ENCODE measurements at regions not wholly inside any gene's neighbourhood (a gene's known extent, or its start where the extent isn't known, plus 50 kb on each side); places are given as distances from the start of the nearest gene placed in this dataset.
"Not testable (repeated sequence)": the region's sequence is repeated elsewhere in the genome, so short reads cannot be mapped to it uniquely, and the experiment has no call there.

DNA sequence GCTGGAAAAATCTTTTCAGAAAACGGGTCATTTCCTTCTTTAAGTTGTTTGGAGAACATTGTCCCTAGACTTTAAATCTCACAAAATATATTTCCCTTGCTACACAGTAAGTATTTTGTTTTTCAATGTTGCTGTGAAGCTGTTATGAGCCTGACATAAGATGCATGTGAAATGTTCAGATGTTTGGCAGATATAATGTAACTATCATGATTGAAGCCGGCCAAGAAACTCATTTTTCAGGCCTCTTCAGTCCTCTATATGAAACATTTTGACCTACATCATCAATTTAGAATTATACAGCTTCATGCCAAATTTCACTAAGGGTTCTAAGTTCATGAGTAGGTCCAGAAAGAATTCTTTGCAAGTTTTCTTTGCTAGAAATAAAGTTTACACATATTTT is 133.8 kb downstream of the JRKL start:
- FAIRE-seq, result no peak

DNA sequence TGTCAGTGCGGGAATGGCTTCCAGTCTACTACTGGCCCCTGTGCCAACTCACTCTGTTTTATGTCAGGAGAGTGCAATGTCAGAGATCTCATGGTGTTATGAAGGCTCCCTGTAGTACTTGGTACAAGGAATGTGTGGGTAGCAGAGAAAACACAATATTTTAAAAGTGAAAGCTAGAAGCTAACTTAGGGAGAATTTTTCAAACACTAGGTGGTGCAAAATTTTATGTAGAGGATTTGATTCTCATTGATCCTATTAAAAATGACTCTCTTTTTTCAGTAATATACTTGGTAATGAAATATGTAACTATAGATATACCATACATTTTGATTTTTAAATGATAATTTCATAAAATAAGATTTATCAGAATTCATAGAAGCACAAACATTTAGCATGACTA is 134.7 kb downstream of the JRKL start:
- no peak for FAIRE-seq

DNA sequence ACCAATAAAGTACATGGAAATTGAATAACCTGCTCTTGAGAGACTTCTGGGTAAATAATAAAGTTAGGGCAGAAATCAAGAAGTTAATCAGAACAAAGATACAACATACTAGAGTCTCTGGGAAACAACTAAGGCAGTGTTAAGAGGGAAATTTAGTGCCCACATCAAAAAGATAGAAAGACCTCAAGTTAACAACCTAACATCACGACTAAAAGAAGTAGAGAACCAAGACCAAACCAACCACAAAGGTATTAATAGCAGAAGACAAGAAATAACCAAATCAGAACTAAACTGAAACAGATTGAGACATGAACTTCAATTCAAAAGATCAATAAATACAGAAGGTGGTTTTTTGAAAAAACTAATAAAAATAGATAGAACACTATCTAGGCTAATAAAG is 140.7 kb downstream of the JRKL start:
- no peak for FAIRE-seq

DNA sequence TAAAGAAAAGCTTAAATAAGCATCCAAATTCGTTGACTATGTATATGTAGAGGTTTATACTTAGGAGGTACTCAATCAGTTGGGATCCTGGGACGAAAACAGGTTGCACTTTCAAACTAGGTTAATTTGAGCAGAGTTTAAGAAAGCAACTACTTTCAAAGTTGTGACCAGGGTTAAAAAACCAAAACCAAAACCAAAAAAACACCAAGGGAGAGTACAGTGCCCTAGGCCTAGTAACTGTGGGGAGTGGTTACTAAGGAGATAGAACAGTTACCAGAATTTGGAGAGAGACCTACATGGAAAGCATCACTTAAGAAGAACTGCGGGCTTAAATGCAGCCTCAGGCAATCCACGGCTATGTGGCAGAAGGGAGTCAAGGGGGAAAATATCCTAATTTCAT is 148.3 kb downstream of the JRKL start:
- FAIRE-seq, result no peak

DNA sequence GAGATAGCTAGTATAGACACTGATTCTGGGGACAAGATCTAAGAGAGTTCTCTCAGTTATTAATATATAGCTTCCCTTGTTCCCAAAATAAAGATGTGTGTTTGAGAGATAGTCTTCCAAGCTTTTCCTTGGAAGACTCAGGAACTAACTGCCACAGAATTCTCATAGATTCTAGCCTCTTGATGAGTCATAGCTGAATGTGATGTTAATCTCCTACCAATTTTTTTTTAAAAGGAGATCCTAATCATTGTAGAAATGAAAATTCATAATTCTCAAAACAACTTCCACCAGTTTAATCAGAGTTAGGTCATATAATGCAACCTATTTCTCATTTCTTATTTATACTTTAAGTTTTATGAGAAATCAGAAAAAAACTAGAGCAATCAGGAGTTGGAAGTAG is 148.8 kb downstream of the JRKL start:
- no peak for FAIRE-seq

DNA sequence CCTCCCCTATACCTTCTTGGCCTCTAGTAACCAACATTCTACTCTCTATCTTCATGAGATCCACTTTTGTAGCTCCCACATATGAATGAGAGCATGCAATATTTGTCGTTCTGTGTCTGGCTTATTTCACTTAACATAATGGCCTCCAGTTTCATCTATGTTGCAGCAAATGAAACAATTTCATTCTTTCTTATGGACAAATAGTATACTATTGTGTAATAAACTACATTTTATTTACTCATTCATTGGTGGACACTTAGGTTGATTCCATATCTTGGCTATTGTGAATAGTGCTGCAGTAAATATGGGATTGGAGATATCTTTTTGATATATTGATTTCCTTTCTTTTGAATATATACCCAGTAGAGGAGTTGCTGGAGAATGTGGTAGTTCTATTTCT is 151.1 kb downstream of the JRKL start:
- no peak for FAIRE-seq

DNA sequence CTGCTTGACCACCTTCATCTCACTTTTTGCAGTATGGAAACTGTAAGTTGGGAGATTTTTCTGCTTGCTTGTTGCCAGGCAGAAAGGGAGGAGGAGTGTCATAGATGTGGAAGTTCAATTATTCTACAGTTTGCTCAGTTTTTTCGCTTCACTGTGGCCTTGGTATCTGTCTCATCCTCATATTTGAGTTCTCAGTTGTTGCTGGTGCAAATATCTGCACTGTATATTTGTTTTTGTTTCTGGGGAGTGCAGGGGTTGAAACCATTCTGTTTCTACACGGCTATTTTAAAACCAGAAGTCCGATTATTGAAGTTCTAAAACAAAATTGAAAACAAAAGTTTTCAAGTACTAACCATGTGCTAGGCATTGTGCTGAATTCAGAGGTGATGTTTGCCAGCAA is 153.4 kb downstream of the JRKL start:
- no peak for FAIRE-seq

DNA sequence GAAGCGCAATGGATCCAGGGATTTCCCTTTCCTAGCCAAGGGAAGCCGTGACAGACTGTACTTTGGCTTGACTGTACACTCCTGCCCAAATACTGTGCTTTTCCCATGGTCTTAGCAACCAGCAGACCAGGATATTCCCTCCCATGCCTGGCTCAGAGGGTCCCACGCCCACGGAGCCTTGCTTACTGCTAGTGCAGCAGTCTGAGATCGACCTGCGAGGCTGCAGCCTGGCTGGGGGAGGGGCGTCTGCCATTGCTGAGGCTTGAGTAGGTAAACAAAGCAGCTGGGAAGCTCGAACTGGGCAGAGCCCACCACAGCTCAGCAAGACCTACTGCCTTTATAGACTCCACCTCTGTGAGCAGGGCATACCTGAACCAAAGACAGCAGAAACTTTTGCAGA is 155.4 kb downstream of the JRKL start:
- FAIRE-seq, result not testable (repeated sequence)

DNA sequence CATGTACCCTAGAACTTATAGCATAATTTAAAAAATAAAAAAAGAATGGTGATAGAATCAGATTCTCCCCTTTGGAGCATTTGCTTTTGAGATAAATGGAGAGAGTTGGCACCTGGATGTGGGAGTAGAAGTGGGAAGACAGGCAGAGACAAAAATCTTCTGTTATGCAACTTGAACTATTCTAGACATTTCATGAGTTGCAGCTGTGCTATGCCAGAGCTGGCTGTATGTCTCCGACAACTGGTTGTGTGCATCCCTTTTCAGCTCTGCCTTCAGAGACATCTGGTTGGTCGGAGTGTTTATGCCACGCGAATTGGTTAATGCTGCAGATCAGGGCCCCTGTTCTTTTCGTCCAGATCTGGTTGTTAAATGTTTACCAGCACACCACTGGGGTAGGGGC is 161.3 kb downstream of the JRKL start:
- FAIRE-seq, result no peak

DNA sequence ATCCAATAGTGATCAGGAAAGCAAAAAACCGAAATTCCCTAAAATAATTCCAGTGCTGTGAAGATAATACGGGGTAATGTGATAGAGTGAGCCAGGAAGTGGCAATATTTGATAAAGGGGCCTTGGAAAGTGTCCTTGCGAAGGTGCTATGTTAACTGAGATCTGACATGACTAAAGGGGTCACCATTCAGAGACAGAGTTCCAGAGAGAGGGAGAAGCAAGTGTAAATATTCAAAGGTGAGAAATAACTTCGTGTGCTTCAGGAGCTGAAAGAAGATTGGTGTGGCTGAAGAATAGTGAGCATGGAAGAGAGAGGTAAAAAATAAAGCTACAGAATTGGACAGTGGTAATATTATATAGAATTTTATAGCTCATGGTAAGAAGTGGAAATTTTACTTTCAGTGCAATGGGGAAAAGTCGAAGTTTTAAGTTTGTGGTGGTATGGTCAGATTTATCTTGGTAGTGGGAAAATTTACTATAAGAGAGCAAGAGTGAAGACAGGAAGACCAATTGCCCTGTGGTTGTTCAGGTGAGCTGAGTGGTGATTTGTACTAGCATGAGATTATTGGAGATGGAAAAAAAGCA is 164.5 kb downstream of the JRKL start:
- no peak for FAIRE-seq

DNA sequence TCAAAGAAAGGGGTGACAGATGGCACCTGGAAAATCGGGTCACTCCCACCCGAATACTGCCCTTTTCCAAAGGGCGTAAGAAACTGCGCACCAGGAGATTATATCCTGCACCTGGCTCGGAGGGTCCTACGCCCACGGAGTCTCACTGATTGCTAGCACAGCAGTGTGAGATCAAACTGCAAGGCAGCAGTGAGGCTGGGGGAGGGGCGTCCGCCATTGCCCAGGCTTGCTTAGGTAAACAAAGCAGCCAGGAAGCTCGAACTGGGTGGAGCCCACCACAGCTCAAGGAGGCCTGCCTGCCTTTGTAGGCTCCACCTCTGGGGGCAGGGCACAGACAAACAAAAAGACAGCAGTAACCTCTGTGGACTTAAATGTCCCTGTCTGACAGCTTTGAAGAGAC is 166.0 kb downstream of the JRKL start:
- not testable (repeated sequence) for FAIRE-seq

DNA sequence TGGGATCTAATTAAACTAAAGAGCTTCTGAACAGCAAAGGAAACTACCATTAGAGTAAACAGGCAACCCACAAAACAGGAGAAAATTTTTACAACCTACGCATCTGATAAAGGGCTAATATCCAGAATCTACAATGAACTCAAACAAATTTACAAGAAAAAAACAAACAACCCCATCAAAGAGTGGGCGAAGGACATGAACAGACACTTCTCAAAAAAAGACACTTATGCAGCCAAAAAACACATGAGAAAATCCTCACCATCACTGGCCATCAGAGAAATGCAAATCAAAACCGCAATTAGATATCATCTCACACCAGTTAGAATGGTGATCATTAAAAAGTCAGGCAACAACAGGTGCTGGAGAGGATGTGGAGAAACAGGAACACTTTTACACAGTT is 170.9 kb downstream of the JRKL start:
- FAIRE-seq, result not testable (repeated sequence)

DNA sequence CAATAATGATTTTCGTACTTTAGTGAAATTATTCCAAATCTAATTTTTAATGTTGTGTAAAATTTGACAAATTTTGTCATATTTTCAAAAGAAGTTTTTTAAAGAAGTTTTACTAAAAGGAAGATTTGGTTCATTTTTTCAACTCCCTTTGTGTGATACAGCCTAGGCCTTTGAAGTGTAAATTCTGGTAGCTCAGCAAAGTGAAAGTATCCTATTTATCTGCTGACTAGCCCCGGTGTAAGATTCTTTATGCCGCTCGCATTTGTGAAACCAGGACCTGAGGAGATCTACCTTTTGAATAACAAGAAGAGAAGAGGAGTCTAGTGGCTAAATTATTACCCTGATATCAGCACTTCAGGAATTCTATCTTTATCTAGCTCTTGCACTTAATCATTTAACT is 177.4 kb downstream of the JRKL start:
- no peak for FAIRE-seq

DNA sequence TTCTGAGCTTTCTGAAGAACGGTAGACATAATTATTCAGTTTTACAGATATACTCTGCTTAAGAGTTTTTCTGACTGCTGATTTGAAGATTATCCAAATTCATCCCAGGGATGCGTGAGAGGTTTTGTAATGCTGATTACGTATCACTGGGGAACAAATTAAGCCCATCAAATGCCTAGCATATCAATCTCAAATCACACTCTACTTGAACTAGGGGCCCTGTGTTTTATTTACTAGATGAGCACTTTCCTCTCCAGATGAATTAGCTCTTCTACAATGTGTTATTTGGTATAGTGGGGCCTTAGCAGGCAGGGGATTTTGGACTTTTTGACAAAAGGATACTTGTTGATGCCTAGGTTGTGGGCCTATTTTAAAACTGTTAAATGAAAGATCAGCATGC is 177.9 kb downstream of the JRKL start:
- FAIRE-seq, result no peak

DNA sequence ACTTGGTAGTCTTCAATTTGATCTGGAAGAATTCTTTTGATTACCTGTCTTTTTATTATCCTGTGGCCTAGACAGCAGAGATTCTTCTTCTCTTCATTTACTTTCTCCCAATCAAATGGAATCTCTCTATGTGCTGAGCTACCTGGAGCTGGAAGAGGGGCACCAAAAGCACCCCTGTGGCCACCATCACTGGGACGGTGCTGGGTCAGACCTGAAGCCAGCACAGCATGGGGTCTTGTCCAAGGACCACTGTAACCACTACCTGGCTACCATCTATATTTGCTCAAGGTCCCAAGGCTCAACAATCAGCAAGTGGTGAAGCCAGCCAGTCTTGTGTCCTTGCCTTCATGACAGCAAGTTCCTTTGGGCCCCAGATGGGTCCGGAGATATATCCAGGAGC is 186.6 kb downstream of the JRKL start:
- no peak for FAIRE-seq

DNA sequence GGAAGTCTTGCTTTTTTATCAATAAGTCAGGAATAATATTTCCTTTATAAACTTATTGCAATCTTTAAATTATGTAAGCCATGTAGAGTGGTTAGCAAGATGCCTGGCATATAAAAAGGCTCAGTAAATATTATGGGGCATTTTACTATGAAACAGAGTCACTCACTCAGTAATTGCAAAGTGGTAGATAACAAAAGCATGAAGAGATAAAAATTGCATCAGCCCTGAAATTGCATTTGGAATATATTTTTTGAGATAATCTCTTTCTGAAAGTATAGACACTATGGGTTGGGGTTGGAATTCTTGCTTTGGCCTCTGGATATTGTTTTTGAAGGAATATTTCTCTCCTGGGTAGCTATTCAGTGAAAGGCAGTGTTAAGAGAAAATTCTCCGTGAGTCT is 188.6 kb downstream of the JRKL start:
- no peak for FAIRE-seq

DNA sequence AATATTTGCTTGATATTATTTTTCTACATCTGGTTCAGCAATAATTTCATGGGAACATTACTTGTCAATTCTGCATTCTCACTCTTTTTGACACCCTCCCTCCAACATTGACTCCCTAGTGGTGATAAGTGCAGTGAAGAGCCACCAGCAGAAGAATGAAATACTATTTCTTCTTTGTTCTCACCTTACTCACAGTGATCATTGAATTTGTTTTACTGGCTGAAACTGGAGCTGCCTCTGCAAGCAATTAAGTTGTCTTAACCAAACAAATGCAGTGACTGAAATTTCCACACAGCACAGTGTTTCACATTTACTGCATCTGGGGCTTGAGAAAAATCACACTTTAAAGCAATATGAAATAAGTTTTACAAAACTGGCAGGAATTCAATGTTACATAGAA is 189.8 kb downstream of the JRKL start:
- no peak for FAIRE-seq

DNA sequence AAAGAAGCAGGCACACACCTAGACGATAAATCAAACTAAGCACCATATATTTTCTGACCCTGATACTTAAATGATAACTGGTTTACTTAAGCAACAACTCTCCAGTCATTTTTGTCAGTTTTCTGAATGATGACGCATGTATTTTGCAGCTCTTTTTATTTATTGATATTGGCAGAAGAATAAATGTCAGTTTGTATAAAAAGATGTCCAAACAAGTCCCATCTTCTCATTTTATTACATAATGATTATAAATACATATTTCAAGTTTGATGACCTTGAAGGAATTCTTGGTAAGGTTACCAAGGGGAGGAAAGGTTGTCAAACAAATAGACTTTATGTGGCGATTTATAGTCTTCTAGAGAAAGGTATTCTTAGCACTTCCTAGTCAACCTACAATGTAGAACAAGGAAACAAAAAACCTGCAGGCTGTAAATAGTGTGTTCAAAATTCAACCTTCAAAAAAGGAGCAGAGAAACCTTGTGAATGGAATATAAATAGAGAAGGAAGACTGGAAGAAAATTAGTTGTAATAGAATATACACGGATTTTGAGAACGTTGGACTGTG is 190.7 kb downstream of the JRKL start:
- no peak for FAIRE-seq

DNA sequence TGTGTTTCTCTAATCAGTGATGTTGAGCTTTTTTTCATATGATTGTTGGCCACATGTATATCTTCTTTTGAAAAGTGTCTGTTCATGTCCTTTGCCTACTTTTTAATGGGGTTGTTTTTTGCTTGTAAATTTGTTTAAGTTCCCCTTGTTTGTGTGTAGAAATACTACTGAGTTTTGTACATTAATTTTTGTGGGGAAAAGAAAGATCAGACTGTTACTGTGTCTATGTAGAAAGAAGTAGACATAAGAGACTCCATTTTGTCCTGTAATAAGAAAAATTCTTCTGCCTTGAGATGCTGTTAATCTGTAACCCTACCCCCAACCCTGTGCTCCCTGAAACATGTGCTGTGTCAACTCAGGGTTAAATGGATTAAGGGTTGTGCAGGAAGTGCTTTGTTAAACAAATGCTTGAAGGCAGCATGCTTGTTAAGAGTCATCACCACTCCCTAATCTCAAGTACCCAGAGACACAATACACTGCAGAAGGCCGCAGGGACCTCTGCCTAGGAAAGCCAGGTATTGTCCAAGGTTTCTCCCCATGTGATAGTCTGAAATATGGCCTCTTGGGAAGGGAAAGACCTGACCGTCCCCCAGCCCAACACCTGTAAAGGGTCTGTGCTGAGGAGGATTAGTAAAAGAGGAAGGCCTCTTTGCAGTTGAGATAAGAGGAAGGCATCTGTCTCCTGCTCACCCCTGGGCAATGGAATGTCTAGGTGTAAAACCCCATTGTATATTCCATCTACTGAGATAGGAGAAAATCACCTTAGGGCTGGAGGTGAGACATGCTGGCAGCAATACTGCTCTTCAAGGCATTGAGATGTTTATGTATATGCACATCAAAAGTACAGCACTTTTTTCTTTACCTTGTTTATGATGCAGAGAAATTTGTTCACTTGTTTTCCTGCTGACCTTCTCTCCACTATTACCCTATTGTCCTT is 196.4 kb downstream of the JRKL start:
- not testable (repeated sequence) for FAIRE-seq

DNA sequence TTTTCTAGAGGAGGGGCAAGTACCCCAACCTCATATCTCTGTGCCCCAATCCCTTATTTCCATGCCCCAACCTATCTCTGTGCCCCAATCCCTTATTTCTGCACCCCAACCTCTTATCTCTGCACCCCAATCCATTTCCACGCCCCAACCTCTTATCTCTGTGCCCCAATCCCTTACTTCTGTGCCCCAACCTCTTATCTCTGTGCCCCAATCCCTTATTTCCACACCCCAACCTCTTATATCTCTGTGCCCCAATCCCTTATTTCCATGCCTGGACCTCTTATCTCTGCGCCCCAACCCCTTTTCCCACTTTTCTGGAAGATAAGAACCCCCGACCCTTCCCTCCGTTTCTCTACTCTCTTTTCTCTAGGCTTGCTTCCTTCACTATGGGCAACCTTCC is 199.0 kb downstream of the JRKL start:
- FAIRE-seq, result not testable (repeated sequence)

DNA sequence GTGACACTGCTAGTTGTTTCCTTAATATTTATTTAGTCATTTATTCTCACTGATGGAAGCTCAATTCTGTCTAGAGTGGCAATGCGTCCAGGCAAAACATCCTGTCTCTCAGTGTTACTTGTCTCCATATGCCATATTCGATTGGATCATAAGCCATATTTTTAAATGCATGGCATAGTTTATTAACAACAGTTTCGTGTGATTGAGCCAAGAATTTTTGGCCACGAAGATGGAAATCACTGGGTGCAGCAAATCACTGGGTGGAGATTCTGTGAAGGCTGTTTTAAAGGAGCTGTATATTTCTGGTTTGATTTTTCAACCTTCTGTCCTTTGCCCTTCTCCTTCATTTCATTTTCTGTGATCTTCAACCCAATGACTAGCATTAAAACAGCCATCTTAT is 205.2 kb downstream of the JRKL start:
- FAIRE-seq, result no peak

DNA sequence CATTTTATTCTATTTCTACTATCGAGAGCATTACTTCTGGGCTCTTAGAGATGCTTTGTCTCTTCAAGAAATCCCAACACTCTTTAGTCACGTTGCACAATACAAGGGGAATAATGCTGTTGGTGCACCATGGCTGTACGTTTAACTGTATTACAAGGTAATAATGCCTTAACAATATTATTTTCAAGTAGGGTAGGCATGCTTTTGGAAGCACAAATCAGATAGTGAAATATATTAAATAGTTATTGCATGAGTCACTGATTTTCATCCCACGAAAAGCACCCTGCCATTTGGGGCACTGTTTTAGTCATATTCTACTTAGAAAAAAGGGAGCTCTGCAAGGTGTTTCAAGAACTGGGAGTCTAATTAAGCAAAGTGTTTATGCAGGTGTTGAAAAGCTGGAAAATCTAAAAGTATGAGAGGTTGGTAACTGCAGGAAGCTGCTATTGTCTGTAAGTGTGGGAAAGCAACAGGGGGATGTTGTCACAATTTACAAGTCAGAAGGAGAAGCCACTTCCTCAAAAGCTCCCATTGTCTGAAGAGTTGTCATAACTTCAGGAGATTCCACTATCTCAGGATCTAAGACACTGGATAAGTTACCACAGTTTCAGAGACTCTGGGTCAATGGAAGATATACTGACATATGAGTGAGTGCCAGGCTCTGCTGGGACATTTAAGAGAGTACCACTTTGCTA is 218.2 kb downstream of the JRKL start:
- FAIRE-seq, result no peak

DNA sequence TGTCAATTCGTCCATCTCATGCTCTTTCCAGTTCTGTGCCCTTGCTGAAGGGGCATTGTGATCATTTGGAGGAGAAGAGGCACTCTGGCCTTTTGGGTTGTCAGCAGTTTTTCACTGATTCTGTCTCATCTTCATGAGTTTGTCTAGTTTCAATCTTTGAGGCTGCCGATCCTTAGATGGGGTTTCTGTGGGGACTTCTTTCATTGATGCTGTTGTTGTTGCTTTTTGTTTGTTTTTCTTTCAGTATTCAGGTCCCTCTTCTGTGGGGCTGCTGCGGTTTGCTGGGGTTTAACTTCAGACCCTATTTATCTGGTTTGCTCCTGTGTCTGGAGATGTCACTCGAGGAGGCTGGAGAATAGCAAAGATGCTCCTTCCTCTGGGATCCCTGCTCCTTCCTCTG is 224.3 kb downstream of the JRKL start:
- FAIRE-seq, result no peak

DNA sequence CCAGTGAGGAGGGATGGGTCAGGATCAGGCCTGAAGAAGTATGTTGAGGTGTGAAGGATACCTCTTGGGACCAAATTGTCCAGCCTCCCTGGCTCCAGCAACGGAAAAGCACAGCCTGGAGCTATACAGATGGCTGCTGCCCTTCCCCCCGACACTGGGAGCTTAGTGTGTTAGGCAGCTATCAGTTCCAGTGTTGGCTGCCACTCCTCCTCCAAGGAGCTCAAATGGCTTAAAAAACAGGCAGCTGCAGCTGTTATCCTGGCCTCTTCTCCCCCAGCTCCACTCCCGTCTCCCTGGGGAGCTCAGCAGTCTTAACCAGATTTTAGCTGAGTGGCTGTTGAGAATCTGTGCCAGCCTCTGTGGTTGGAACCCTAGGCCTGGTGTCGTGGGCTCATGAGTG is 225.0 kb downstream of the JRKL start:
- FAIRE-seq, result no peak
